Loucy (cell line): ENCODE measurements at regions not wholly inside any gene's neighbourhood (a gene's known extent, or its start where the extent isn't known, plus 50 kb on each side); places are given as distances from the start of the nearest gene placed in this dataset.

Source experiments
- H2AFZ ChIP-seq: fragments of 200-600 bp; sonication (generic); 2 replicates; pipeline ENCODE4 v1.6.0; 2016; ENCODE audit warnings: antibody characterized with exemption, mild to moderate bottlenecking, low read length, moderate library complexity
- H3F3A ChIP-seq: fragments of 200-600 bp; 2 replicates; pipeline ENCODE4 v1.6.0; 2016; ENCODE audit warnings: antibody characterized with exemption, low read depth, mild to moderate bottlenecking
- H3K27me3 ChIP-seq: fragments of 200-600 bp; sonication (generic); 2 replicates; pipeline ENCODE4 v1.6.1; 2014; ENCODE audit warnings: low read length, mild to moderate bottlenecking; ENCODE audit not compliant: insufficient read depth, poor library complexity, severe bottlenecking
- H3K36me3 ChIP-seq: fragments of 200-600 bp; sonication (generic); 2 replicates; pipeline ENCODE4 v1.6.1; 2016; ENCODE audit warnings: low read length; ENCODE audit not compliant: insufficient read depth
- H3K4me1 ChIP-seq: fragments of 200-600 bp; sonication (generic); 2 replicates; pipeline ENCODE4 v1.5.1; 2014; ENCODE audit warnings: low read length, mild to moderate bottlenecking; ENCODE audit not compliant: insufficient read depth, poor library complexity, severe bottlenecking
- H3K4me2 ChIP-seq: fragments of 200-600 bp; sonication (generic); 2 replicates; pipeline ENCODE4 v1.6.0; 2014; ENCODE audit warnings: antibody characterized with exemption, low read length, low read depth, mild to moderate bottlenecking; ENCODE audit not compliant: poor library complexity, severe bottlenecking
- H3K4me3 ChIP-seq: fragments of 200-600 bp; sonication (generic); 2 replicates; pipeline ENCODE4 v1.5.1; 2014; ENCODE audit warnings: low read length, mild to moderate bottlenecking, mixed read lengths; ENCODE audit not compliant: poor library complexity, severe bottlenecking
- H3K79me2 ChIP-seq: fragments of 200-600 bp; sonication (generic); 2 replicates; pipeline ENCODE4 v1.6.1; 2014; ENCODE audit warnings: low read length; ENCODE audit not compliant: insufficient read depth
- H3K9ac ChIP-seq: fragments of 200-600 bp; sonication (generic); 2 replicates; pipeline ENCODE4 v1.6.0; 2014; ENCODE audit warnings: mild to moderate bottlenecking, low read depth, low read length, moderate library complexity; ENCODE audit not compliant: poor library complexity, severe bottlenecking
- H3K9me2 ChIP-seq: fragments of 200-600 bp; sonication (generic); replicated peaks from 2 replicates; pipeline ENCODE4 v1.6.1; 2016; ENCODE audit warnings: low read depth, low read length, mixed read lengths
- H3K9me3 ChIP-seq: fragments of 200-600 bp; sonication (generic); 2 replicates; pipeline ENCODE4 v1.6.1; 2014; ENCODE audit warnings: mild to moderate bottlenecking, antibody characterized with exemption, low read length, low read depth; ENCODE audit not compliant: insufficient read depth
- H4K20me1 ChIP-seq: fragments of 200-600 bp; sonication (generic); 2 replicates; pipeline ENCODE4 v1.6.0; 2014; ENCODE audit warnings: antibody characterized with exemption, low read length, mild to moderate bottlenecking; ENCODE audit not compliant: insufficient read depth, poor library complexity, severe bottlenecking
- CTCF ChIP-seq: fragments of 200-600 bp; sonication (generic); conservative IDR thresholded peaks from 2 replicates; pipeline ENCODE4 v1.5.1; 2014; ENCODE audit warnings: mild to moderate bottlenecking, antibody characterized with exemption, low read length
- EZH2phosphoT487 ChIP-seq: fragments of 200-600 bp; IDR thresholded peaks from 2 replicates; pipeline ENCODE4 v1.6.1; 2018; ENCODE audit warnings: antibody characterized with exemption, mild to moderate bottlenecking, moderate library complexity, borderline replicate concordance

GRCh38 chr3:14265246-14265962 is 86.8 kb downstream of the LSM3 start:
- no peaks in the 10 kb centered on the region for H3K4me1 ChIP-seq
- no peaks in the 10 kb centered on the region for H3K79me2 ChIP-seq
- no peaks in the 10 kb centered on the region for H3K27me3 ChIP-seq
- no peak overlapping the region for H2AFZ ChIP-seq
- no peaks in the 10 kb centered on the region for H3F3A ChIP-seq
- no peak overlapping the region for H3K9ac ChIP-seq
- no peaks in the 10 kb centered on the region for H4K20me1 ChIP-seq
- no peaks in the 10 kb centered on the region for H3K36me3 ChIP-seq
- H3K4me2 ChIP-seq, result no peak overlapping the region
- TF ChIP-seq EZH2phosphoT487, result no peak
- TF ChIP-seq CTCF, result no peak
- H3K9me3 ChIP-seq, result no peaks in the 10 kb centered on the region
- H3K9me2 ChIP-seq, result no peaks in the 10 kb centered on the region
- no peak overlapping the region for H3K4me3 ChIP-seq

- no peaks in the 10 kb centered on the region for H3K4me1 ChIP-seq
- no peak overlapping the region for H2AFZ ChIP-seq
- no peak overlapping the region for H3K4me2 ChIP-seq
- TF ChIP-seq CTCF (no peak), EZH2phosphoT487 (no peak)
- no peak overlapping the region for H3K4me3 ChIP-seq
- H4K20me1 ChIP-seq, result no peaks in the 10 kb centered on the region
- H3F3A ChIP-seq, result no peaks in the 10 kb centered on the region
- no peaks in the 10 kb centered on the region for H3K9me3 ChIP-seq
- no peaks in the 10 kb centered on the region for H3K27me3 ChIP-seq
- no peaks in the 10 kb centered on the region for H3K9me2 ChIP-seq
- no peaks in the 10 kb centered on the region for H3K36me3 ChIP-seq
- no peaks in the 10 kb centered on the region for H3K79me2 ChIP-seq
- H3K9ac ChIP-seq, result no peak overlapping the region
These were observed 87.7 kb downstream of the LSM3 start for GRCh38 chr3:14266361-14266760.

- no peaks in the 10 kb centered on the region for H4K20me1 ChIP-seq
- H3K9ac ChIP-seq, result no peak overlapping the region
- H3F3A ChIP-seq, result no peaks in the 10 kb centered on the region
- TF ChIP-seq CTCF (no peak), EZH2phosphoT487 (no peak)
- H3K9me3 ChIP-seq, result no peaks in the 10 kb centered on the region
- H3K27me3 ChIP-seq, result no peaks in the 10 kb centered on the region
- no peak overlapping the region for H2AFZ ChIP-seq
- H3K4me3 ChIP-seq, result no peak overlapping the region
- no peaks in the 10 kb centered on the region for H3K36me3 ChIP-seq
- no peaks in the 10 kb centered on the region for H3K9me2 ChIP-seq
- H3K4me1 ChIP-seq, result no peaks in the 10 kb centered on the region
- no peaks in the 10 kb centered on the region for H3K79me2 ChIP-seq
- no peak overlapping the region for H3K4me2 ChIP-seq
These were observed 89.4 kb downstream of the LSM3 start for GRCh38 chr3:14267976-14268375.
